Lower leg skin (tissue), 3 donors: ENCODE measurements at regions not wholly inside any gene's neighbourhood (a gene's known extent, or its start where the extent isn't known, plus 50 kb on each side); places are given as distances from the start of the nearest gene placed in this dataset.

Experiments used
- POLR2A ChIP-seq, 2 donors: fragments of 450-650 bp; IDR thresholded peaks; one replicate each; pipeline ENCODE4 v1.6.1; 2016 to 2017; ENCODE audit warnings: antibody characterized with exemption in 2 of 2, mild to moderate bottlenecking in 1 of 2, moderate library complexity in 1 of 2
- TF ChIP-seq, protein P1 (sequence below), 3 donors: fragments of 450-650 bp; IDR thresholded peaks; one replicate each; pipeline ENCODE4 v1.5.1; 2016; ENCODE audit warnings: antibody characterized with exemption in 3 of 3, mild to moderate bottlenecking in 3 of 3, moderate library complexity in 2 of 3

DNA sequence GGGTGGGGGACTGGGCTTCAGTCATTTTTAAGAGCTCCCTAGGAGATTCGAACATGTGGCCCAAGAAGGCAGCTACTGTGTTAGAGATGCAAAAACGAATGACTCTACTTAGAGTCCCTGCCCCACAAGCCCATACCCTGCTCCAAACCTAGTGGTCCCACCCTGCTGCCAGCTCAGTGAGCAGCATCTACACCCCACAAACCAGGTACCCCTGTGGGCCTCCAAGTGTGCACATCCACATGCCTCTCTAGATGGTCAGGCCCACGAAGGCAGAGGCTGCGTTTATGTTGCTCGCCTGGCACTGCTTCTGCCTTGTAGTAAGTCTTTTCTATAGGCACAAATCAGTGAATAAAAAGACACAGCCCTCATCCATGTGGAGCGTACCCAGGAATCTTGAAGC is 112.6 kb downstream of the PDCL3 start:
- TF ChIP-seq, protein P1, sequence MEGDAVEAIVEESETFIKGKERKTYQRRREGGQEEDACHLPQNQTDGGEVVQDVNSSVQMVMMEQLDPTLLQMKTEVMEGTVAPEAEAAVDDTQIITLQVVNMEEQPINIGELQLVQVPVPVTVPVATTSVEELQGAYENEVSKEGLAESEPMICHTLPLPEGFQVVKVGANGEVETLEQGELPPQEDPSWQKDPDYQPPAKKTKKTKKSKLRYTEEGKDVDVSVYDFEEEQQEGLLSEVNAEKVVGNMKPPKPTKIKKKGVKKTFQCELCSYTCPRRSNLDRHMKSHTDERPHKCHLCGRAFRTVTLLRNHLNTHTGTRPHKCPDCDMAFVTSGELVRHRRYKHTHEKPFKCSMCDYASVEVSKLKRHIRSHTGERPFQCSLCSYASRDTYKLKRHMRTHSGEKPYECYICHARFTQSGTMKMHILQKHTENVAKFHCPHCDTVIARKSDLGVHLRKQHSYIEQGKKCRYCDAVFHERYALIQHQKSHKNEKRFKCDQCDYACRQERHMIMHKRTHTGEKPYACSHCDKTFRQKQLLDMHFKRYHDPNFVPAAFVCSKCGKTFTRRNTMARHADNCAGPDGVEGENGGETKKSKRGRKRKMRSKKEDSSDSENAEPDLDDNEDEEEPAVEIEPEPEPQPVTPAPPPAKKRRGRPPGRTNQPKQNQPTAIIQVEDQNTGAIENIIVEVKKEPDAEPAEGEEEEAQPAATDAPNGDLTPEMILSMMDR (IDR thresholded peaks at IDR 0.05), result no peak
- no peak for TF ChIP-seq POLR2A (IDR thresholded peaks at IDR 0.05)
